GM23248 (cell line): ENCODE measurements at regions not wholly inside any gene's neighbourhood (a gene's known extent, or its start where the extent isn't known, plus 50 kb on each side); places are given as distances from the start of the nearest gene placed in this dataset.

Source experiments
- DNase-seq: peaks from one replicate; pipeline ENCODE4 v3.0.0-alpha.2; 2015
- H2AFZ ChIP-seq: fragments of 200-600 bp; sonication (generic); 2 replicates; pipeline ENCODE4 v1.6.1; 2016; ENCODE audit warnings: antibody characterized with exemption
- H3F3A ChIP-seq: fragments of 200-600 bp; sonication (generic); 2 replicates; pipeline ENCODE4 v1.6.1; 2016; ENCODE audit warnings: mild to moderate bottlenecking, antibody characterized with exemption, mixed run types; ENCODE audit not compliant: insufficient read depth
- H3K27ac ChIP-seq: fragments of 200-600 bp; sonication (generic); 2 replicates; pipeline ENCODE4 v1.5.1; 2016; ENCODE audit warnings: mild to moderate bottlenecking
- H3K27me3 ChIP-seq: fragments of 200-600 bp; sonication (generic); replicated peaks from 2 replicates; pipeline ENCODE4 v1.6.1; 2016; ENCODE audit warnings: mild to moderate bottlenecking; ENCODE audit not compliant: insufficient read depth
- H3K36me3 ChIP-seq: fragments of 200-600 bp; sonication (generic); 2 replicates; pipeline ENCODE4 v1.6.1; 2016; ENCODE audit warnings: low read depth, mild to moderate bottlenecking
- H3K4me1 ChIP-seq: fragments of 200-600 bp; sonication (generic); 2 replicates; pipeline ENCODE4 v1.6.1; 2016; ENCODE audit warnings: mild to moderate bottlenecking; ENCODE audit not compliant: insufficient read depth
- H3K4me2 ChIP-seq: fragments of 200-600 bp; sonication (generic); one replicate; pipeline ENCODE4 v1.6.1; 2016; ENCODE audit warnings: mild to moderate bottlenecking; ENCODE audit not compliant: unreplicated experiment
- H3K4me3 ChIP-seq: fragments of 200-600 bp; sonication (generic); 2 replicates; pipeline ENCODE4 v1.5.1; 2016; ENCODE audit warnings: mild to moderate bottlenecking
- H3K79me2 ChIP-seq: fragments of 200-600 bp; sonication (generic); 2 replicates; pipeline ENCODE4 v1.6.1; 2016; ENCODE audit warnings: mild to moderate bottlenecking; ENCODE audit not compliant: insufficient read depth
- H3K9ac ChIP-seq: fragments of 200-600 bp; sonication (generic); 2 replicates; pipeline ENCODE4 v1.6.1; 2016; ENCODE audit warnings: mild to moderate bottlenecking
- H3K9me2 ChIP-seq: fragments of 200-600 bp; sonication (generic); 2 replicates; pipeline ENCODE4 v1.6.1; 2016; ENCODE audit warnings: mixed run types, mild to moderate bottlenecking, moderate library complexity; ENCODE audit not compliant: insufficient read depth
- H3K9me3 ChIP-seq: fragments of 200-600 bp; sonication (generic); one replicate; pipeline ENCODE4 v1.6.1; 2017; ENCODE audit warnings: low read depth
- H4K20me1 ChIP-seq: fragments of 200-600 bp; sonication (generic); 2 replicates; pipeline ENCODE4 v1.6.0; 2016; ENCODE audit not compliant: insufficient read depth
- EZH2 ChIP-seq: fragments of 200-600 bp; sonication (generic); IDR thresholded peaks from 2 replicates; pipeline ENCODE4 v1.6.1; 2018; ENCODE audit warnings: antibody characterized with exemption, mild to moderate bottlenecking; ENCODE audit not compliant: insufficient read depth, poor library complexity, severe bottlenecking
- EZH2phosphoT487 ChIP-seq: fragments of 200-600 bp; sonication (generic); IDR thresholded peaks from 2 replicates; pipeline ENCODE4 v1.6.1; 2018; ENCODE audit warnings: antibody characterized with exemption, moderate library complexity, mild to moderate bottlenecking, low read depth; ENCODE audit not compliant: insufficient read depth
- WGBS, 2 experiments: methylation state at CpG; one replicate each; pipeline ENCODE4 v1.1.6; 2015 to 2017; ENCODE audit warnings: low lambda C conversion rate in 2 of 2, low coverage in 1 of 2; ENCODE audit errors: missing lambda C conversion rate in 2 of 2; 5-methylcytosine and 5-hydroxymethylcytosine counted together
- in situ Hi-C: fragments of 300-500 bp; cut with MboI; formaldehyde crosslinking; loops from 2 replicates; pipeline ENCODE4 v1.15.0; 2020

DNA sequence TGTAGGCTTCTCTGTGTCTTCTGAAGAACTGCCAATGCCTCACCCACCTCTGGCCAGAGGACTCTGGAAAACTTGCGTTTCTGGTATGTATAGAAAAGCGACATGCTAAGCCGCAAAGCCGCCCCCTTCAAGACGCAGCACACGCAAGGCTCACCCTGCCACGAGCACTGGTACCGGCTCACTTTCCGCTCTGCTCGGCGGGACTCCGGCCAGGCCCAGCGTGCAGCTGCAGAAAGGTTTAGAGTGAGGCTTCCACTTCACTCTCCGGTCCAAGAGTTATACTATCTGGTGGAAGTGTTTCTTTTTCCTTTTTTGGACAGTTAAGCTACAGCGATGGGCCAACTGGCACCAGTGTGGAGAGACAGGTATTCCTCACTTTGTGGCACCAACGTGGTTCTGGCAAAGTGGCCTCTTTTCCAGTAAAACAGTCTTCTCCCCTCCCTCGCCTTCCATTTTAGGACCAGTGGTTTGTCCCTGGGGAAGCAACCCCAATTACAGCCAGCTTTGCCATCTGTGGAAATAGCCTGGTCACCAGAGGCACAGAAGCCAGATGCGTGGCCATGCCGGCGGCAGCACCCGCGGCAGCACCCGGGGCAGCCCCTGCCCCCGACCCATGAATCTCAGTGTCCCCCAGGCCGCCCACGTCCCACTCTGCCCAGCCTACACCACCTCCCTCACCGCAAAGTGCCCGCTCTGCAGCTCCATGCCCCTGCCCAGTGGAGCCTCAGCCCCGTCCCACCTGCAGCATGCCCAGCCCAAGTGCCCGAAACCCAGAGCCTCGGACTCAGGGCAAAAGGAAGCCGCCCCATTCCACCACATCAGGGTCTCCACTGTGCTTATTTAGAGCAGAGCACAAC, 91.6 kb upstream of the CTDP1 start:
- TF ChIP-seq EZH2 (no peak), EZH2phosphoT487 (no peak)
- Histone ChIP-seq H3K27ac (peak overlapping the region; percentile 91), H3K27me3 (peaks cover 17% of the 10 kb centered on the region), H3K4me1 (peaks cover 16% of the 10 kb centered on the region), H3K9me2 (no peaks in the 10 kb centered on the region), H4K20me1 (no peaks in the 10 kb centered on the region), H3K36me3 (no peaks in the 10 kb centered on the region), H3K9me3 (no peaks in the 10 kb centered on the region), H2AFZ (peak overlapping the region; percentile 75), H3K4me2 (no peak overlapping the region), H3K79me2 (no peaks in the 10 kb centered on the region), H3F3A (peaks cover 16% of the 10 kb centered on the region; the same call in 1 of the 2 replicates), H3K4me3 (no peak overlapping the region), H3K9ac (peak overlapping the region; percentile 57)
- WGBS, 2 experiments, result 92 to 94% methylated on average over 29 to 30 of the region's 32 CpGs
- in situ Hi-C loops, result no loop called here
- no peak for DNase-seq

DNA sequence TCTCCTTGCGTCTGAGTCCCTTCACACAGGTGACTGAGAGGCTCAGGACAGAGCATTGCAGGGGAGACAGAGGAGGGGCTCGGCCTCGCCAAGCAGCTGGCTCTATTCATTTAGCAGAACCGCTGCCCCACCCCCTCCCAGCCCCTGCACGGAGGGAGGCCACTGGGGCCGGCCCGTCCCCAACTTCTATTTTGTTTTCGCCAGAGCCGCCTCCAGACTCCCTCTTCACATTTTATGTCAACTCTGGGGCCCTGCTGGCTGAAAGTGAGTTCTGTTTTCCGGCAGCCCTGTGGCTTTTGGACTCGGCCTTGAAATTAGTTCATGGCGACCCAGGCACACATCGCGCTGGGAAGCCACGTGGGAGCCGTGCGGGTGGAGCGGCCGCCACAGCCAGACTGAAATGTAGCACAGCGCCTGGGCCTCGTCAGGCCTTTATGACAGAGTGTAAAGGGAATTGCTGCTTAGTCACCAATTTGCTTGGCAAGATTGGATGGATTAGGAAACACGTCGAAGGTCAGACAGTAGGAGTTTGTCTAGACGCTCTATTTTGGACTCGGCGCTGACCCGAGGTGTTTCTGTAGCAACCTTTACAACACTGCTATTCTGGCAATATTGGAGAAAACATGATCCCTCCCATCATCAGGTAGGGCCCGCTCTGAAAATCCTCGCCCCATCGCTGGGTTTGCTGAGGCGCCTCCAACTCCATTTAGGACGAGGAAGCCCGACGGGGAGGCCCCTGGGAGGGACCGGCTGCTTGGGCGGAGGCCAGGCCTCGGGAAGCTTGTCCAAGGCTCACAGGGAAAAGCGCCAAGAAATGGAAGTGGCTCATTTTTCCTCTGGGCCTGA, 90.7 kb upstream of the CTDP1 start:
- Histone ChIP-seq H3K4me2 (peak overlapping the region; percentile 1), H3K9me3 (no peaks in the 10 kb centered on the region), H4K20me1 (no peaks in the 10 kb centered on the region), H3K27ac (peak overlapping the region; percentile 91), H3F3A (peaks cover 16% of the 10 kb centered on the region; the same call in 1 of the 2 replicates), H3K9me2 (no peaks in the 10 kb centered on the region), H2AFZ (peak overlapping the region; percentile 75), H3K27me3 (peaks cover 23% of the 10 kb centered on the region), H3K9ac (peak overlapping the region; percentile 57), H3K4me1 (peaks cover 16% of the 10 kb centered on the region), H3K79me2 (no peaks in the 10 kb centered on the region), H3K4me3 (no peak overlapping the region), H3K36me3 (no peaks in the 10 kb centered on the region)
- in situ Hi-C loops, result no loop called here
- DNase-seq, result peak; percentile 98
- 10 to 11% methylated on average over 36 to 38 of the region's 38 CpGs for WGBS, 2 experiments
- no peak for TF ChIP-seq EZH2phosphoT487
- no peak for TF ChIP-seq EZH2

DNA sequence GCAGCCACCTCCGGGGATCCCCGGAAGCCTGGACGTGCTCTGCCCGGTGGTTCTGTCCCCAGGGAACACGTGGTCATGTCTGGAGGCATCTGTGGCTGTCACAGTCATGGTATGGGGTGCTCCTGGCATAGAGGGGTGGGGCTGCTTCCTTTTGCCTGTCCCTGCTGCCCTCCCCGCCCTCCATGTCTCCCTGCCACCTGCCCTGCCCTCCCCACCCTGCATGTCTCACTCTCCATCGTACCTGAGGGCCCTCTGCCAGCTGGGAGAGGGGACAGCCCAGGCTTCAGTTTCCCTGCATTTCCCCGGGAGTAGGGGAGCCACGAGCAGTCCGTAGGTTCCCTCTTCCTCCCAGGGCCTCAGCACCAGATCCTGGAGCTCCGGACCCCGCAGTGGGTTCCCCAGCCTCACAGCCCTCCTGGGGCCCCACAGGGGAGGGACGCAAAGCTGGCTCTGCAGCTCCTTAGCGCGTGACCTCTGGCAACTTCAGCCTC, 90.0 kb upstream of the CTDP1 start:
- Histone ChIP-seq H3K9ac (peak overlapping the region; percentile 51), H3K79me2 (no peaks in the 10 kb centered on the region), H3K27me3 (peaks cover 31% of the 10 kb centered on the region), H3K9me2 (no peaks in the 10 kb centered on the region), H3K4me2 (peak overlapping the region; percentile 1), H4K20me1 (no peaks in the 10 kb centered on the region), H3K4me3 (no peak overlapping the region), H3K27ac (peak overlapping the region; percentile 91), H3K36me3 (no peaks in the 10 kb centered on the region), H3K4me1 (peaks cover 16% of the 10 kb centered on the region), H3F3A (peaks cover 16% of the 10 kb centered on the region; the same call in 1 of the 2 replicates), H2AFZ (0 out of 2 replicates have a peak overlapping the region, but pooled peaks have one; percentile 75), H3K9me3 (no peaks in the 10 kb centered on the region)
- no peak for TF ChIP-seq EZH2
- TF ChIP-seq EZH2phosphoT487, result no peak
- in situ Hi-C loops, result no loop called here
- WGBS, 2 experiments, result 39 to 40% methylated on average over 13 to 15 of the region's 15 CpGs
- DNase-seq, result no peak
